H1 (cell line): ENCODE measurements at regions not wholly inside any gene's neighbourhood (a gene's known extent, or its start where the extent isn't known, plus 50 kb on each side); places are given as distances from the start of the nearest gene placed in this dataset.

Source experiments
- CHD7 ChIP-seq: fragments of 300-600 bp; sonication (generic); IDR thresholded peaks from 2 replicates; pipeline ENCODE4 v1.7.1; 2012; ENCODE audit warnings: low read length, moderate library complexity, mild to moderate bottlenecking, inconsistent platforms; ENCODE audit not compliant: insufficient replicate concordance
- CREB1 ChIP-seq: IDR thresholded peaks from 2 replicates; pipeline ENCODE4 v1.6.1; 2012; ENCODE audit warnings: inconsistent platforms
- FOSL1 ChIP-seq: IDR thresholded peaks from 2 replicates; pipeline ENCODE4 v1.6.1; 2011; ENCODE audit warnings: mild to moderate bottlenecking, low read depth, low read length, moderate library complexity; ENCODE audit not compliant: insufficient read depth
- KDM1A ChIP-seq: fragments of 200-600, 300-600 bp; sonication (generic); IDR thresholded peaks from 2 replicates; pipeline ENCODE4 v1.7.1; 2016; ENCODE audit warnings: mild to moderate bottlenecking, low read length, borderline replicate concordance
- RFX5 ChIP-seq: IDR thresholded peaks from 2 replicates; pipeline ENCODE4 v1.6.1; 2011; ENCODE audit warnings: low read depth, low read length, improper control_type of control experiment, borderline replicate concordance
- SIX5 ChIP-seq: IDR thresholded peaks from 2 replicates; pipeline ENCODE4 v1.6.1; 2011; ENCODE audit warnings: mild to moderate bottlenecking, low read depth, low read length
- USF2 ChIP-seq: IDR thresholded peaks from 2 replicates; pipeline ENCODE4 v1.6.1; 2011; ENCODE audit warnings: low read length, improper control_type of control experiment
- ZNF274 ChIP-seq: IDR thresholded peaks from 2 replicates; pipeline ENCODE4 v1.7.0; 2012; ENCODE audit warnings: low read length, borderline replicate concordance; ENCODE audit errors: extremely low read depth
- TF ChIP-seq, protein P1 (sequence below), 3 experiments: IDR thresholded peaks; 1 replicate in 2 of 3; 2 replicates in 1 of 3; pipeline versions ENCODE4 v1.5.1 to v1.6.1; 2011; ENCODE audit warnings: low read length in 3 of 3, mild to moderate bottlenecking in 3 of 3, inconsistent platforms in 2 of 3, low read depth in 1 of 3, moderate library complexity in 1 of 3; ENCODE audit not compliant: insufficient read depth in 1 of 3; ENCODE audit errors: control extremely low read depth in 1 of 3

DNA sequence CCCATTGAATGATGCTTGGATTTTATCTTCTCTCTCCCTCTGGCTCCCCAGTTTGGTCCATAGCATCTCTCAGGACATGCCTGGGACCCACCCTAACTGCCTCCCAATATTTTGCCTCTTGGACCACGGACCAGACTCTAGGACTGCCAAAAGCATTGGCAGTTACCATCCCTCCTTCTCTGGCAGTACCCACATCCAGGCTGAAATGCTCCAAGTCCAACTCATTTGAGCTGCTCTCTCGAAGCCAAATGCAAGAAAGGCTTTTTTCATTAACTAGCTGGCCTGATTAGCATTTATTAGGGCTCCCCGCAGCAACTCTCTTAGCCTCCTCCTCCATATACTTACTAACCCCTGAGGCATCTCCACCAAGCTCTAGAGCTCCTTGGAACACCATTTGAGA is 140.0 kb upstream of the GRIK3 start (continued):
- no peak for TF ChIP-seq CHD7
- TF ChIP-seq KDM1A, result no peak
- TF ChIP-seq RFX5, result no peak
- no peak for TF ChIP-seq FOSL1
- no peak for TF ChIP-seq ZNF274
- no peak for TF ChIP-seq USF2
- no peak for TF ChIP-seq CREB1
- TF ChIP-seq, protein P1, sequence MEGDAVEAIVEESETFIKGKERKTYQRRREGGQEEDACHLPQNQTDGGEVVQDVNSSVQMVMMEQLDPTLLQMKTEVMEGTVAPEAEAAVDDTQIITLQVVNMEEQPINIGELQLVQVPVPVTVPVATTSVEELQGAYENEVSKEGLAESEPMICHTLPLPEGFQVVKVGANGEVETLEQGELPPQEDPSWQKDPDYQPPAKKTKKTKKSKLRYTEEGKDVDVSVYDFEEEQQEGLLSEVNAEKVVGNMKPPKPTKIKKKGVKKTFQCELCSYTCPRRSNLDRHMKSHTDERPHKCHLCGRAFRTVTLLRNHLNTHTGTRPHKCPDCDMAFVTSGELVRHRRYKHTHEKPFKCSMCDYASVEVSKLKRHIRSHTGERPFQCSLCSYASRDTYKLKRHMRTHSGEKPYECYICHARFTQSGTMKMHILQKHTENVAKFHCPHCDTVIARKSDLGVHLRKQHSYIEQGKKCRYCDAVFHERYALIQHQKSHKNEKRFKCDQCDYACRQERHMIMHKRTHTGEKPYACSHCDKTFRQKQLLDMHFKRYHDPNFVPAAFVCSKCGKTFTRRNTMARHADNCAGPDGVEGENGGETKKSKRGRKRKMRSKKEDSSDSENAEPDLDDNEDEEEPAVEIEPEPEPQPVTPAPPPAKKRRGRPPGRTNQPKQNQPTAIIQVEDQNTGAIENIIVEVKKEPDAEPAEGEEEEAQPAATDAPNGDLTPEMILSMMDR (IDR thresholded peaks at IDR 0.05; ENCODE audit: control extremely low read depth in 1 of 3, insufficient read depth in 1 of 3, low read depth in 1 of 3, low read length in 3 of 3), result no peak
- TF ChIP-seq SIX5, result no peak
- TF ChIP-seq, all 59 proteins: peak for 0
